ENCODE measurements at regions not wholly inside any gene's neighbourhood (a gene's known extent, or its start where the extent isn't known, plus 50 kb on each side); places are given as distances from the start of the nearest gene placed in this dataset.
"Not testable (repeated sequence)": the region's sequence is repeated elsewhere in the genome, so short reads cannot be mapped to it uniquely, and the experiment has no call there.

DNA sequence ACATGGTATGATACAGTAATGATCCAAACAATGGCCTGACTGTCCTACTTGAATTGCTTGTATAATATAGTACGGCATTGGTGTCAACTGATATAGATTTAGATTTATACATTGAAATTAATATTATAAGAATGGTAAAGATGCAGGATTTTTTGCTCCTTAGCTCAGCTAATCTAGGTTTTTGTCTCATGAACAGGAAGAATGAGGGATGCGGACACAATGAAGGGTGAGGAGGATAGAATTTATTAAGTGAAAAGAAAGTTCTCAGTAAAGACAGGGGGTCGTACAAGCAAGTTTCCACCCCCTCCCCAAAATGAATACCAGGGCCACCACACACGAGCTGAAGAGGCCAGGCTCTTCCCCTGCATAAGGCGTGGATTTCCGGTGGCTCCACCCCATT, 96.1 kb downstream of the KCNA5 start:
- no peaks in the 10 kb centered on the region for H3K36me3 Mint-ChIP-seq
- no peak overlapping the region for H3K4me3 Mint-ChIP-seq
- DNase-seq: no peak
- H3K27ac Mint-ChIP-seq: no peak overlapping the region
- peaks cover 17% of the 10 kb centered on the region for H3K27me3 Mint-ChIP-seq
- H3K9me3 Mint-ChIP-seq: no peaks in the 10 kb centered on the region
- H3K4me1 Mint-ChIP-seq: no peaks in the 10 kb centered on the region

- H3K4me1 Mint-ChIP-seq: no peaks in the 10 kb centered on the region
- no peak for DNase-seq
- no peak overlapping the region for H3K4me3 Mint-ChIP-seq
- no peak overlapping the region for H3K27ac Mint-ChIP-seq
- peaks cover 13% of the 10 kb centered on the region for H3K27me3 Mint-ChIP-seq
- H3K9me3 Mint-ChIP-seq: no peaks in the 10 kb centered on the region
- H3K36me3 Mint-ChIP-seq: no peaks in the 10 kb centered on the region
Observed at GRCh38 chr12:5140190-5140589, 96.5 kb downstream of the KCNA5 start.

GRCh38 chr12:5148880-5149279, 105.2 kb downstream of the KCNA5 start:
- Mint-ChIP-seq H3K4me1 (no peaks in the 10 kb centered on the region), H3K36me3 (no peaks in the 10 kb centered on the region), H3K9me3 (no peaks in the 10 kb centered on the region), H3K4me3 (no peak overlapping the region), H3K27me3 (peaks cover 23% of the 10 kb centered on the region), H3K27ac (no peak overlapping the region)
- no peak for DNase-seq

GRCh38 chr12:5154091-5154490, 110.4 kb downstream of the KCNA5 start:
- no peaks in the 10 kb centered on the region for H3K36me3 Mint-ChIP-seq
- no peak overlapping the region for H3K27ac Mint-ChIP-seq
- H3K9me3 Mint-ChIP-seq: no peaks in the 10 kb centered on the region
- peaks cover 33% of the 10 kb centered on the region for H3K27me3 Mint-ChIP-seq
- no peak for DNase-seq
- no peak overlapping the region for H3K4me3 Mint-ChIP-seq
- no peaks in the 10 kb centered on the region for H3K4me1 Mint-ChIP-seq

- Mint-ChIP-seq H3K27ac (no peak overlapping the region), H3K27me3 (peaks cover 31% of the 10 kb centered on the region), H3K36me3 (no peaks in the 10 kb centered on the region), H3K4me1 (no peaks in the 10 kb centered on the region), H3K4me3 (no peak overlapping the region), H3K9me3 (no peaks in the 10 kb centered on the region)
- DNase-seq: no peak
Observed at GRCh38 chr12:5155866-5156265, 112.2 kb downstream of the KCNA5 start.

DNA sequence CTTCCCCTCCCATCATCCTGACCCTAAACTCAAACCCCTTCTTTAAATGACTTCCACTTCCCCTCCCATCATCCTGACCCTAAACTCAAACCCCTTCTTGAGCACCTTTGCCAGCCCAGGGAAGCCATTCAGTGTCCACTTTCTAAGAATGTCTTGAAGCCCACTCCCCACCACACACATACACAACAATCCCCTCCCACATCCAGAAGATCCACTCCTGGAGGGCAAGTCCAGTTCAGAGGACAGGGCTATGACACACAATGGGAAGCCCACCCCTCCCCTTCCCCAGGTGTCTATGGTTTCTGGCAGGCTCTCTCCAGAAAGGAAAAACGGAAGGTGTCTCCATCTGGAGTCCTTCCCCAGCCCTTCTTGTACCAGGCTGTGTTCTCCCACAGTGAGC, 117.1 kb downstream of the KCNA5 start:
- H3K27ac Mint-ChIP-seq: no peak overlapping the region
- no peaks in the 10 kb centered on the region for H3K36me3 Mint-ChIP-seq
- no peak for DNase-seq
- H3K9me3 Mint-ChIP-seq: no peaks in the 10 kb centered on the region
- peaks cover 21% of the 10 kb centered on the region for H3K27me3 Mint-ChIP-seq
- H3K4me1 Mint-ChIP-seq: no peaks in the 10 kb centered on the region
- H3K4me3 Mint-ChIP-seq: no peak overlapping the region

DNA sequence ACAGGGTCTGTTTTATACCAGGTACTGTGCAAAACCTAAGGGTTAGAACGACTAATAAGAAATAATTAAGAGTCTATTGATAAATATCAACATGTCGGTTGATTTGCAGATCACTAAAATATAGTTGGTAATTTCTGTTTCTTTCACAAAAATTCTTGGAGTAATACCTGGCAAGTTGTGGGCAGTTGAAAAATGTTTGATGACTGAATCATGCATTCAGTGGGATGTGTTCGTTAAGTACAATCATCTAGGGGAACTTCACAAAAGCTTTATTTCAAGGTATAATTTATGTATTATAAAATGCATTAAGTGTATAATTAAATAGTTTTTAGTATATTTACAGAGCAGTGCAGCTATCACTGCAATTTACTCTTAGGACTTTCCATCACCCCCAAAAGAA, 120.0 kb downstream of the KCNA5 start:
- no peak for DNase-seq
- Mint-ChIP-seq H3K4me3 (no peak overlapping the region), H3K27me3 (peaks cover 12% of the 10 kb centered on the region), H3K4me1 (no peaks in the 10 kb centered on the region), H3K9me3 (no peaks in the 10 kb centered on the region), H3K36me3 (no peaks in the 10 kb centered on the region), H3K27ac (no peak overlapping the region)

- Mint-ChIP-seq H3K27me3 (peaks cover 17% of the 10 kb centered on the region), H3K27ac (no peak overlapping the region), H3K4me3 (no peak overlapping the region), H3K36me3 (no peaks in the 10 kb centered on the region), H3K4me1 (no peaks in the 10 kb centered on the region), H3K9me3 (no peaks in the 10 kb centered on the region)
- DNase-seq: no peak
Observed at GRCh38 chr12:5165296-5165970, 121.8 kb downstream of the KCNA5 start.

GRCh38 chr12:5166976-5167375, 123.3 kb downstream of the KCNA5 start:
- Mint-ChIP-seq H3K36me3 (no peaks in the 10 kb centered on the region), H3K27me3 (peaks cover 10% of the 10 kb centered on the region), H3K27ac (no peak overlapping the region), H3K4me3 (no peak overlapping the region), H3K4me1 (no peaks in the 10 kb centered on the region), H3K9me3 (no peaks in the 10 kb centered on the region)
- no peak for DNase-seq

GRCh38 chr12:5168148-5168547, 124.5 kb downstream of the KCNA5 start:
- no peaks in the 10 kb centered on the region for H3K9me3 Mint-ChIP-seq
- H3K36me3 Mint-ChIP-seq: no peaks in the 10 kb centered on the region

DNA sequence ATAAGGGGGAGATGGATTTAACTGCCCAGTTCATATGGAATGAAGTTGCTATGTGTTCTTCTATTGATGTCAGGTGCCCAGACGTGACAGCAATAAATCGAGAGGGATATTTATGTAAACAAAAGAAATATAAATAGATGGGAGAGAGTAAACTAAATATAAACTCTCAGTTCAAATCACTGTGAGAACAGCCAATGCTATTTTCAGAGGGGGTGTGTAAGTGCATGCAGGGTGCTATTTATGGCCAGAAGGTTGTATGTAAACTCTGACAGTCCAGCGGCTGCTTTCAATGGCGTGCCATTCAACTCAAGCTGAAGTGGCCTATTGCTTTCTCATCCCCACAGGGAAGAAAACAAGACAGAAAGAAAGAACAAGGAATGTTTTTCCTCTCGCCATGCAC, 127.2 kb downstream of the KCNA5 start:
- Mint-ChIP-seq H3K27me3 (peaks cover 16% of the 10 kb centered on the region), H3K36me3 (no peaks in the 10 kb centered on the region), H3K4me3 (no peak overlapping the region), H3K27ac (no peak overlapping the region), H3K9me3 (no peaks in the 10 kb centered on the region), H3K4me1 (no peaks in the 10 kb centered on the region)
- no peak for DNase-seq

More at GRCh38 chr12:5168148-5168547, 124.5 kb downstream of the KCNA5 start:
- Mint-ChIP-seq H3K4me3 (no peak overlapping the region), H3K4me1 (no peaks in the 10 kb centered on the region), H3K27me3 (peaks cover 9% of the 10 kb centered on the region), H3K27ac (no peak overlapping the region)
- DNase-seq: no peak

DNA sequence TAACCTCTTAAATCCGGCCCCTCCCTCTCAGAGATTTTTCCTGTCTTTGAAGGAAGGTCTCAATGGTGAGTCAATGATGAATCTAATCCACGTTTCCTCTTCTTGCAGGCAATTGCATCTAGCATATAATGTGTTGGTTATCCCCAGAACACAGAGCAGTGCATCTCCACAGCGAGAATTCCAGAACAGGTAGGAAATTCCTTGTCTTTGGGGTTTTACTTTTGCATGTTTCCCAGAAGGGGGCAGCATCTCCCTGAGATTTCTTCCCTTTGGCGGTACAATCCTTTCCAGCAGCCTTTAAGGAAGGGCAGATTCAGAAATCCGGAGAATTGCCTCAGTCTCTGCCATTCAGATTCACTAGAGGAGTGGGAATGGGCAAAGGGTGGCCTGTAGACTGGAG, 128.0 kb downstream of the KCNA5 start:
- Mint-ChIP-seq H3K36me3 (no peaks in the 10 kb centered on the region), H3K27ac (no peak overlapping the region), H3K27me3 (peaks cover 20% of the 10 kb centered on the region), H3K4me1 (no peaks in the 10 kb centered on the region), H3K4me3 (no peak overlapping the region), H3K9me3 (no peaks in the 10 kb centered on the region)
- no peak for DNase-seq

- Mint-ChIP-seq H3K36me3 (no peaks in the 10 kb centered on the region), H3K27me3 (peaks cover 20% of the 10 kb centered on the region), H3K9me3 (no peaks in the 10 kb centered on the region), H3K27ac (no peak overlapping the region), H3K4me1 (no peaks in the 10 kb centered on the region), H3K4me3 (no peak overlapping the region)
- DNase-seq: no peak
Observed at GRCh38 chr12:5172886-5173285, 129.2 kb downstream of the KCNA5 start.

- Mint-ChIP-seq H3K27me3 (peaks cover 20% of the 10 kb centered on the region), H3K9me3 (no peaks in the 10 kb centered on the region), H3K36me3 (no peaks in the 10 kb centered on the region), H3K4me1 (no peaks in the 10 kb centered on the region), H3K27ac (no peak overlapping the region), H3K4me3 (no peak overlapping the region)
- no peak for DNase-seq
Observed at GRCh38 chr12:5173511-5174011, 129.9 kb downstream of the KCNA5 start.

GRCh38 chr12:5175415-5175814, 131.7 kb downstream of the KCNA5 start:
- not testable (repeated sequence) for H3K4me1 Mint-ChIP-seq, H3K27ac Mint-ChIP-seq, DNase-seq, H3K4me3 Mint-ChIP-seq, H3K36me3 Mint-ChIP-seq, H3K9me3 Mint-ChIP-seq
- H3K27me3 Mint-ChIP-seq: peaks cover 15% of the 10 kb centered on the region

- no peaks in the 10 kb centered on the region for H3K9me3 Mint-ChIP-seq
- no peak overlapping the region for H3K4me3 Mint-ChIP-seq
- H3K4me1 Mint-ChIP-seq: no peaks in the 10 kb centered on the region
- no peaks in the 10 kb centered on the region for H3K36me3 Mint-ChIP-seq
- no peak for DNase-seq
- H3K27ac Mint-ChIP-seq: no peak overlapping the region
- H3K27me3 Mint-ChIP-seq: peaks cover 15% of the 10 kb centered on the region
Observed at GRCh38 chr12:5176036-5176435, 132.4 kb downstream of the KCNA5 start.

Data from activated naive CD8-positive, alpha-beta T cell treated with anti-CD3 and anti-CD28 coated beads for 36 hours (primary cell).